NB4 (cell line): ENCODE measurements at regions not wholly inside any gene's neighbourhood (a gene's known extent, or its start where the extent isn't known, plus 50 kb on each side); places are given as distances from the start of the nearest gene placed in this dataset.

Experiments
- DNase-seq: peaks from one replicate; pipeline ENCODE4 v3.0.0; 2010; ENCODE audit warnings: low read depth
- H3K4me3 ChIP-seq: one replicate; pipeline ENCODE4 v1.5.1; 2011; ENCODE audit warnings: mild to moderate bottlenecking, low read depth, low read length, moderate library complexity
- CTCF ChIP-seq: IDR thresholded peaks from one replicate; pipeline ENCODE4 v1.5.1; 2012; ENCODE audit warnings: low read depth, low read length
- MAX ChIP-seq: IDR thresholded peaks from 2 replicates; pipeline ENCODE4 v1.6.1; 2011; ENCODE audit warnings: low read depth, low read length
- MYC ChIP-seq: IDR thresholded peaks from 2 replicates; pipeline ENCODE4 v1.6.1; 2011; ENCODE audit warnings: low read depth, low read length
- POLR2A ChIP-seq: IDR thresholded peaks from 2 replicates; pipeline ENCODE4 v1.6.1; 2011; ENCODE audit warnings: mild to moderate bottlenecking; ENCODE audit not compliant: insufficient read length; ENCODE audit errors: extremely low read depth

GRCh38 chr13:80097561-80097960, 243.4 kb downstream of the SPRY2 start:
- no peak overlapping the region for H3K4me3 ChIP-seq
- no peak for TF ChIP-seq CTCF
- TF ChIP-seq MAX, result no peak
- no peak for TF ChIP-seq MYC
- no peak for TF ChIP-seq POLR2A
- DNase-seq, result no peak

- DNase-seq, result no peak
- H3K4me3 ChIP-seq, result no peak overlapping the region
- TF ChIP-seq MAX (no peak), CTCF (no peak), MYC (no peak)
These were observed 244.5 kb downstream of the SPRY2 start for GRCh38 chr13:80096383-80096782.

- TF ChIP-seq MAX, result no peak
- no peak for TF ChIP-seq MYC
- no peak for TF ChIP-seq POLR2A
- TF ChIP-seq CTCF, result no peak
- no peak overlapping the region for H3K4me3 ChIP-seq
- DNase-seq, result no peak
These were observed 246.4 kb downstream of the SPRY2 start for GRCh38 chr13:80094526-80094925.

GRCh38 chr13:80093888-80094287, 247.0 kb downstream of the SPRY2 start:
- H3K4me3 ChIP-seq, result no peak overlapping the region
- no peak for DNase-seq
- no peak for TF ChIP-seq CTCF
- TF ChIP-seq POLR2A, result no peak
- TF ChIP-seq MYC, result no peak
- no peak for TF ChIP-seq MAX

- no peak for DNase-seq
- TF ChIP-seq MAX (no peak), POLR2A (no peak), CTCF (no peak), MYC (no peak)
- no peak overlapping the region for H3K4me3 ChIP-seq
These were observed 254.6 kb downstream of the SPRY2 start for GRCh38 chr13:80086304-80086721.

- TF ChIP-seq POLR2A (no peak), MYC (no peak), CTCF (no peak), MAX (no peak)
- no peak overlapping the region for H3K4me3 ChIP-seq
- no peak for DNase-seq
These were observed 256.9 kb downstream of the SPRY2 start for GRCh38 chr13:80083853-80084676.
